OCI-LY7 (cell line): ENCODE measurements at regions not wholly inside any gene's neighbourhood (a gene's known extent, or its start where the extent isn't known, plus 50 kb on each side); places are given as distances from the start of the nearest gene placed in this dataset.

ENCODE experiments used
- BruUV-seq: library from RNA; stranded (reverse); fragments of 400-500 nt; replicated peaks from 2 replicates; lab custom pipeline; 2021; lab: Mats Ljungman, UMichigan
- CTCF ChIA-PET: fragments of 300-600 bp; sonication (Branson Sonifier 250); formaldehyde crosslinking; loops from one replicate; lab custom pipeline; 2022; ENCODE audit warnings: antibody characterized with exemption; ENCODE audit not compliant: unreplicated experiment; lab: Charles Lee
- POLR2A ChIA-PET: fragments of 300-600 bp; sonication (Branson Sonifier 250); formaldehyde crosslinking; loops from one replicate; lab custom pipeline; 2022; ENCODE audit warnings: antibody characterized with exemption; lab: Charles Lee
- DNase-seq: peaks from one replicate; pipeline ENCODE4 v3.0.0-alpha.2; 2015; ENCODE audit warnings: low spot score
- H2AFZ ChIP-seq: fragments of 200-600 bp; sonication (generic), shearing (Covaris generic); 2 replicates; pipeline ENCODE4 v1.6.1; 2014; ENCODE audit warnings: mild to moderate bottlenecking, antibody characterized with exemption, low read length, moderate library complexity
- H3K27ac ChIP-seq: fragments of 200-600 bp; sonication (generic); 2 replicates; pipeline ENCODE4 v1.5.1; 2014; ENCODE audit warnings: mixed run types, low read depth, mild to moderate bottlenecking, moderate library complexity, low read length, inconsistent platforms; ENCODE audit not compliant: poor library complexity, severe bottlenecking
- H3K36me3 ChIP-seq: fragments of 200-600 bp; sonication (generic); 2 replicates; pipeline ENCODE4 v1.6.1; 2014; ENCODE audit warnings: mild to moderate bottlenecking, antibody characterized with exemption, low read length, moderate library complexity, mixed read lengths; ENCODE audit not compliant: insufficient read depth
- H3K4me1 ChIP-seq: fragments of 200-600 bp; sonication (generic); 2 replicates; pipeline ENCODE4 v1.5.1; 2014; ENCODE audit warnings: mild to moderate bottlenecking, low read length; ENCODE audit not compliant: insufficient read depth, poor library complexity, severe bottlenecking
- H3K4me2 ChIP-seq: fragments of 200-600 bp; sonication (generic); 2 replicates; pipeline ENCODE4 v1.6.1; 2014; ENCODE audit warnings: mild to moderate bottlenecking, low read length
- H3K4me3 ChIP-seq: fragments of 200-600 bp; sonication (generic); 2 replicates; pipeline ENCODE4 v1.5.1; 2014; ENCODE audit warnings: mild to moderate bottlenecking, low read depth, low read length; ENCODE audit not compliant: poor library complexity, severe bottlenecking
- H3K79me2 ChIP-seq: fragments of 200-600 bp; sonication (generic); 2 replicates; pipeline ENCODE4 v1.6.1; 2016; ENCODE audit warnings: low read depth, mild to moderate bottlenecking, low read length, moderate library complexity, mixed read lengths; ENCODE audit not compliant: insufficient read depth
- H3K9me2 ChIP-seq: fragments of 200-600 bp; sonication (generic); 2 replicates; pipeline ENCODE4 v1.6.1; 2016; ENCODE audit warnings: mild to moderate bottlenecking, low read length, mixed read lengths; ENCODE audit not compliant: insufficient read depth
- H3K9me3 ChIP-seq: fragments of 200-600 bp; sonication (generic); 2 replicates; pipeline ENCODE4 v1.6.1; 2014; ENCODE audit warnings: mild to moderate bottlenecking, mixed run types, low read length, mixed read lengths
- H4K20me1 ChIP-seq: fragments of 200-600 bp; sonication (generic); 2 replicates; pipeline ENCODE4 v1.6.1; 2014; ENCODE audit warnings: mild to moderate bottlenecking, antibody characterized with exemption, low read length, moderate library complexity, mixed read lengths; ENCODE audit not compliant: insufficient read depth
- EZH2phosphoT487 ChIP-seq: fragments of 200-600 bp; sonication (generic); IDR thresholded peaks from 2 replicates; pipeline ENCODE4 v1.6.1; 2018; ENCODE audit warnings: low read depth, borderline replicate concordance, mild to moderate bottlenecking, mixed run types, antibody characterized with exemption, low read length, moderate library complexity, mixed read lengths
- intact Hi-C: fragments of 100-400 bp; cut with micrococcal nuclease; formaldehyde crosslinking; loops from one replicate; pipeline ENCODE4 v1.10.0; 2022; ENCODE audit not compliant: unreplicated experiment
- TF ChIP-seq, protein P1 (sequence below): fragments of 200-600 bp; sonication (generic); conservative IDR thresholded peaks from 2 replicates; pipeline ENCODE4 v1.5.1; 2014; ENCODE audit warnings: mild to moderate bottlenecking, antibody characterized with exemption, low read length, moderate library complexity, mixed read lengths

DNA sequence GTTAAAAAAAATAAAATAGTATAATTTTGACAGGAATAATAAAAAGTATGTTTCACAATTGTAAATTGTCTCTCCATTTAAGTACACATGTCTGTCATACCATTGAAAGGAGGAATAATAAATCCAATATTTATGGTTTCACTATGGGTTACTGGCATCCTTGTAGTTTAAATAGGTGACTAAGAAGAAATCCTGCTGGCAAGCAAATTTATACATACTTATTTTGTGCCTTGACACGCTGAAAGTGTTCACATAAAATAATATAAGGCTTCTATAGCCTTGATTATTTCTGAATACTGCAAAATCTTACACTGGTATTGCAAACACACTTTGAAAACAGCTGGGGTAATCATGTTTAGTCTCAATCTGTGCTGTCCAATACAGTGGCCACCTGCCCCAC lies 138.3 kb upstream of the ETAA1 start:
- Histone ChIP-seq H3K27ac (no peak overlapping the region), H3K79me2 (no peaks in the 10 kb centered on the region), H3K4me1 (no peaks in the 10 kb centered on the region), H3K36me3 (no peaks in the 10 kb centered on the region), H3K4me3 (no peak overlapping the region), H4K20me1 (no peaks in the 10 kb centered on the region), H3K9me2 (no peaks in the 10 kb centered on the region), H3K9me3 (no peaks in the 10 kb centered on the region), H3K4me2 (no peak overlapping the region), H2AFZ (no peak overlapping the region)
- CTCF ChIA-PET = no interaction called here
- POLR2A ChIA-PET = no interaction called here
- BruUV-seq = no TSS peak
- intact Hi-C loops = no loop called here
- no peak for TF ChIP-seq EZH2phosphoT487
- TF ChIP-seq, protein P1, sequence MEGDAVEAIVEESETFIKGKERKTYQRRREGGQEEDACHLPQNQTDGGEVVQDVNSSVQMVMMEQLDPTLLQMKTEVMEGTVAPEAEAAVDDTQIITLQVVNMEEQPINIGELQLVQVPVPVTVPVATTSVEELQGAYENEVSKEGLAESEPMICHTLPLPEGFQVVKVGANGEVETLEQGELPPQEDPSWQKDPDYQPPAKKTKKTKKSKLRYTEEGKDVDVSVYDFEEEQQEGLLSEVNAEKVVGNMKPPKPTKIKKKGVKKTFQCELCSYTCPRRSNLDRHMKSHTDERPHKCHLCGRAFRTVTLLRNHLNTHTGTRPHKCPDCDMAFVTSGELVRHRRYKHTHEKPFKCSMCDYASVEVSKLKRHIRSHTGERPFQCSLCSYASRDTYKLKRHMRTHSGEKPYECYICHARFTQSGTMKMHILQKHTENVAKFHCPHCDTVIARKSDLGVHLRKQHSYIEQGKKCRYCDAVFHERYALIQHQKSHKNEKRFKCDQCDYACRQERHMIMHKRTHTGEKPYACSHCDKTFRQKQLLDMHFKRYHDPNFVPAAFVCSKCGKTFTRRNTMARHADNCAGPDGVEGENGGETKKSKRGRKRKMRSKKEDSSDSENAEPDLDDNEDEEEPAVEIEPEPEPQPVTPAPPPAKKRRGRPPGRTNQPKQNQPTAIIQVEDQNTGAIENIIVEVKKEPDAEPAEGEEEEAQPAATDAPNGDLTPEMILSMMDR = no peak
- DNase-seq = no peak

- no peak overlapping the region for H2AFZ ChIP-seq
- no peak for DNase-seq
- ChIA-PET CTCF (no interaction called here), POLR2A (interaction anchor here (0.6 to 0.7 kb wide), 2 partner anchors 185 to 1196 kb away, joined by 3 to 11 read pairs; no protein-coding TSS in a partner anchor)
- H3K9me3 ChIP-seq = no peaks in the 10 kb centered on the region
- H3K4me2 ChIP-seq = no peak overlapping the region
- intact Hi-C loops = no loop called here
- TF ChIP-seq, protein P1 = no peak
- no peak for TF ChIP-seq EZH2phosphoT487
- H3K36me3 ChIP-seq = no peaks in the 10 kb centered on the region
- H3K27ac ChIP-seq = no peak overlapping the region
- H3K79me2 ChIP-seq = no peaks in the 10 kb centered on the region
- no TSS peak for BruUV-seq
- no peaks in the 10 kb centered on the region for H3K4me1 ChIP-seq
- H3K4me3 ChIP-seq = no peak overlapping the region
- no peaks in the 10 kb centered on the region for H3K9me2 ChIP-seq
- no peaks in the 10 kb centered on the region for H4K20me1 ChIP-seq
These were observed 137.4 kb upstream of the ETAA1 start for GRCh38 chr2:67259556-67260342.
